Liver (tissue), 3 donors: ENCODE measurements at regions not wholly inside any gene's neighbourhood (a gene's known extent, or its start where the extent isn't known, plus 50 kb on each side); places are given as distances from the start of the nearest gene placed in this dataset.

Experiments used
- CTCF ChIP-seq: fragments of 150-350 bp; IDR thresholded peaks from 2 replicates; pipeline ENCODE4 v1.5.1; 2017; ENCODE audit warnings: improper control_type of control experiment, low read depth, low read length; ENCODE audit not compliant: missing input control
- EGR1 ChIP-seq, 2 donors: IDR thresholded peaks; 2 replicates each; pipeline ENCODE4 v1.6.1; 2016 to 2018; ENCODE audit warnings: antibody characterized with exemption in 2 of 2, low read depth in 2 of 2
- MAX ChIP-seq: IDR thresholded peaks from 2 replicates; pipeline ENCODE4 v1.6.1; 2016; ENCODE audit warnings: antibody characterized with exemption
- RAD21 ChIP-seq, 2 donors: IDR thresholded peaks; 2 replicates each; pipeline ENCODE4 v1.6.1; 2016; ENCODE audit warnings: antibody characterized with exemption in 2 of 2, mild to moderate bottlenecking in 2 of 2
- SP1 ChIP-seq: IDR thresholded peaks from 2 replicates; pipeline ENCODE4 v1.6.1; 2018; ENCODE audit warnings: antibody characterized with exemption, mild to moderate bottlenecking
- TAF1 ChIP-seq: conservative IDR thresholded peaks from 2 replicates; pipeline ENCODE4 v1.6.1; 2016; ENCODE audit warnings: antibody characterized with exemption, mild to moderate bottlenecking
- YY1 ChIP-seq: IDR thresholded peaks from 2 replicates; pipeline ENCODE4 v1.6.1; 2016; ENCODE audit warnings: antibody characterized with exemption, mild to moderate bottlenecking
- TF ChIP-seq, protein P1 (sequence below): IDR thresholded peaks from 2 replicates; pipeline ENCODE4 v1.6.1; 2016; ENCODE audit warnings: antibody characterized with exemption
- TF ChIP-seq, protein P2 (sequence below): IDR thresholded peaks from 2 replicates; pipeline ENCODE4 v1.6.1; 2016; ENCODE audit warnings: antibody characterized with exemption, mild to moderate bottlenecking
- donor health status: healthy.
- donor health status: healthy.

GRCh38 chr20:56706867-56707360, 77.8 kb downstream of the TFAP2C start:
- TF ChIP-seq CTCF (no peak), SP1 (no peak), TAF1 (no peak), EGR1 (IDR thresholded peaks at IDR 0.05; ENCODE audit: low read depth in 2 of 2) (no peak), MAX (no peak), YY1 (no peak), RAD21 (IDR thresholded peaks at IDR 0.05) (no peak)
- TF ChIP-seq, protein P1, sequence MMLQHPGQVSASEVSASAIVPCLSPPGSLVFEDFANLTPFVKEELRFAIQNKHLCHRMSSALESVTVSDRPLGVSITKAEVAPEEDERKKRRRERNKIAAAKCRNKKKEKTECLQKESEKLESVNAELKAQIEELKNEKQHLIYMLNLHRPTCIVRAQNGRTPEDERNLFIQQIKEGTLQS, result no peak
- TF ChIP-seq, protein P2, sequence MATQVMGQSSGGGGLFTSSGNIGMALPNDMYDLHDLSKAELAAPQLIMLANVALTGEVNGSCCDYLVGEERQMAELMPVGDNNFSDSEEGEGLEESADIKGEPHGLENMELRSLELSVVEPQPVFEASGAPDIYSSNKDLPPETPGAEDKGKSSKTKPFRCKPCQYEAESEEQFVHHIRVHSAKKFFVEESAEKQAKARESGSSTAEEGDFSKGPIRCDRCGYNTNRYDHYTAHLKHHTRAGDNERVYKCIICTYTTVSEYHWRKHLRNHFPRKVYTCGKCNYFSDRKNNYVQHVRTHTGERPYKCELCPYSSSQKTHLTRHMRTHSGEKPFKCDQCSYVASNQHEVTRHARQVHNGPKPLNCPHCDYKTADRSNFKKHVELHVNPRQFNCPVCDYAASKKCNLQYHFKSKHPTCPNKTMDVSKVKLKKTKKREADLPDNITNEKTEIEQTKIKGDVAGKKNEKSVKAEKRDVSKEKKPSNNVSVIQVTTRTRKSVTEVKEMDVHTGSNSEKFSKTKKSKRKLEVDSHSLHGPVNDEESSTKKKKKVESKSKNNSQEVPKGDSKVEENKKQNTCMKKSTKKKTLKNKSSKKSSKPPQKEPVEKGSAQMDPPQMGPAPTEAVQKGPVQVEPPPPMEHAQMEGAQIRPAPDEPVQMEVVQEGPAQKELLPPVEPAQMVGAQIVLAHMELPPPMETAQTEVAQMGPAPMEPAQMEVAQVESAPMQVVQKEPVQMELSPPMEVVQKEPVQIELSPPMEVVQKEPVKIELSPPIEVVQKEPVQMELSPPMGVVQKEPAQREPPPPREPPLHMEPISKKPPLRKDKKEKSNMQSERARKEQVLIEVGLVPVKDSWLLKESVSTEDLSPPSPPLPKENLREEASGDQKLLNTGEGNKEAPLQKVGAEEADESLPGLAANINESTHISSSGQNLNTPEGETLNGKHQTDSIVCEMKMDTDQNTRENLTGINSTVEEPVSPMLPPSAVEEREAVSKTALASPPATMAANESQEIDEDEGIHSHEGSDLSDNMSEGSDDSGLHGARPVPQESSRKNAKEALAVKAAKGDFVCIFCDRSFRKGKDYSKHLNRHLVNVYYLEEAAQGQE, result no peak
